B cell (primary cell): ENCODE measurements at regions not wholly inside any gene's neighbourhood (a gene's known extent, or its start where the extent isn't known, plus 50 kb on each side); places are given as distances from the start of the nearest gene placed in this dataset.

Experiments
- EZH2 ChIP-seq: IDR thresholded peaks from 2 replicates; pipeline ENCODE4 v1.6.1; 2012; ENCODE audit warnings: borderline replicate concordance, low read depth, mild to moderate bottlenecking, moderate library complexity, low read length; ENCODE audit not compliant: insufficient read depth, poor library complexity, severe bottlenecking
- TF ChIP-seq, protein P1 (sequence below): fragments of 200-600 bp; IDR thresholded peaks from one replicate; pipeline ENCODE4 v1.8.0; 2022; ENCODE audit warnings: antibody characterized with exemption, mild to moderate bottlenecking

DNA sequence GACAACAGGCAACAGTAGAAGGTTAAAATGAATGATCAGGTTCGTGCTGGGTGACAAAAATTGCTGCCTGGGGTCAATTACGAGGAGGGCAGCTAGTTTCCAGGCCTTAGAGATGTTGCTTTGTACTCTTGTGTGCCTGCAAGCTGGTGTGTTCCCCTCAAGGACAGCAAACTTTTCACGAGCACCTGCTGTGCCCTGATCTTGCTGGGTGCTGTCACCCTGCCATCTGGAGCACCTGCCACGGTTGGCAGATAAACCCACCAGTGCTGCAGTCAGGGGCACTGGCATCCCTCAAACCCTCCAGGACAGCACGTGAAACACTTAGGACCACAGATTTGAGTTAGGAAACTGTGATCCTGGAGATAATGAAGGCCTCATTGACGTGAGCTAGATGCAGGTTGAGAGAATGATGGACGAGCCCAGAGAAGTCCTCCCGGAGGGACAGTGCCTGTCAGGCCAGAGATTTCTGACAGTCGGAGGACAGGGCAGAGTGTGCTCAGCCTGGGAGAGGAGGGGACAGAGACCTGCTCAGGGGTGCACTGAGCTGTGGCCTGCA, 104.3 kb upstream of the RAB12 start:
- TF ChIP-seq EZH2, result no peak
- TF ChIP-seq, protein P1, sequence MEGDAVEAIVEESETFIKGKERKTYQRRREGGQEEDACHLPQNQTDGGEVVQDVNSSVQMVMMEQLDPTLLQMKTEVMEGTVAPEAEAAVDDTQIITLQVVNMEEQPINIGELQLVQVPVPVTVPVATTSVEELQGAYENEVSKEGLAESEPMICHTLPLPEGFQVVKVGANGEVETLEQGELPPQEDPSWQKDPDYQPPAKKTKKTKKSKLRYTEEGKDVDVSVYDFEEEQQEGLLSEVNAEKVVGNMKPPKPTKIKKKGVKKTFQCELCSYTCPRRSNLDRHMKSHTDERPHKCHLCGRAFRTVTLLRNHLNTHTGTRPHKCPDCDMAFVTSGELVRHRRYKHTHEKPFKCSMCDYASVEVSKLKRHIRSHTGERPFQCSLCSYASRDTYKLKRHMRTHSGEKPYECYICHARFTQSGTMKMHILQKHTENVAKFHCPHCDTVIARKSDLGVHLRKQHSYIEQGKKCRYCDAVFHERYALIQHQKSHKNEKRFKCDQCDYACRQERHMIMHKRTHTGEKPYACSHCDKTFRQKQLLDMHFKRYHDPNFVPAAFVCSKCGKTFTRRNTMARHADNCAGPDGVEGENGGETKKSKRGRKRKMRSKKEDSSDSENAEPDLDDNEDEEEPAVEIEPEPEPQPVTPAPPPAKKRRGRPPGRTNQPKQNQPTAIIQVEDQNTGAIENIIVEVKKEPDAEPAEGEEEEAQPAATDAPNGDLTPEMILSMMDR, result no peak
